Left ventricle myocardium inferior (tissue), 1 donor: ENCODE measurements at regions not wholly inside any gene's neighbourhood (a gene's known extent, or its start where the extent isn't known, plus 50 kb on each side); places are given as distances from the start of the nearest gene placed in this dataset.

Experiments
- DNase-seq: peaks from one replicate; pipeline ENCODE4 v3.0.0-alpha.2; 2020
- H3K27ac ChIP-seq: fragments of 200-600 bp; replicated peaks from 2 replicates; pipeline ENCODE4 v1.8.0; 2021
- H3K27me3 ChIP-seq: fragments of 200-600 bp; 2 replicates; pipeline ENCODE4 v1.8.0; 2021; ENCODE audit warnings: low read depth
- H3K36me3 ChIP-seq: fragments of 200-600 bp; 2 replicates; pipeline ENCODE4 v1.8.0; 2021
- H3K4me1 ChIP-seq: fragments of 200-600 bp; 2 replicates; pipeline ENCODE4 v1.8.0; 2021
- H3K4me3 ChIP-seq: fragments of 200-600 bp; 2 replicates; pipeline ENCODE4 v1.8.0; 2021; ENCODE audit warnings: mild to moderate bottlenecking, moderate library complexity
- H3K9me3 ChIP-seq: fragments of 200-600 bp; replicated peaks from 2 replicates; pipeline ENCODE4 v1.8.0; 2021
- intact Hi-C: fragments of 100-400 bp; cut with micrococcal nuclease; formaldehyde crosslinking; loops from one replicate; pipeline ENCODE4 v1.11.0; 2022
- TF ChIP-seq, protein P1 (sequence below): fragments of 200-600 bp; IDR thresholded peaks from 2 replicates; pipeline ENCODE4 v1.8.0; 2021; ENCODE audit warnings: antibody characterized with exemption, mild to moderate bottlenecking, borderline replicate concordance
- donor health status: DM: no; HTN: yes; CAD: no; lungs with severe emphysema.

DNA sequence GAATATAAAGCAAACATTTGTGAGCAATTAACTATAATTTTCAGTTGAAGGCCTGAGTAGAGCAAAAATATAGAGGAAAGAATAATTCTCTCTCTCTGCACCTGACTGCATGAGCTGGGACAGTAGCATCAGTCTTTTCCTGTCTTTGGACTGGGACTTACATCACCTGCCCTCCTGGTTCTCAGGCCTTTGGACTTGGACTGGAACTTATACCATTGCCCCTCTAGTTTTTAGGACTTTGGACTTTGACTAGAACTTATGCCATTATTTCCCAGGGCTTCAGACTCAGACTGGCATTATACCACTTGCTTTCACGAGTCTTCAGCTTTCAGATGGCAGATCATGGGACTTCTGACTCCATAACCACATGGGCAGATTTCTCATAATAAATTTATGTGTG lies 81.0 kb upstream of the SLC25A13 start:
- peaks cover 12% of the 10 kb centered on the region for H3K4me1 ChIP-seq
- no peaks in the 10 kb centered on the region for H3K9me3 ChIP-seq
- no peak for DNase-seq
- no peak overlapping the region for H3K27ac ChIP-seq
- H3K4me3 ChIP-seq, result no peak overlapping the region
- no peaks in the 10 kb centered on the region for H3K27me3 ChIP-seq
- TF ChIP-seq, protein P1, sequence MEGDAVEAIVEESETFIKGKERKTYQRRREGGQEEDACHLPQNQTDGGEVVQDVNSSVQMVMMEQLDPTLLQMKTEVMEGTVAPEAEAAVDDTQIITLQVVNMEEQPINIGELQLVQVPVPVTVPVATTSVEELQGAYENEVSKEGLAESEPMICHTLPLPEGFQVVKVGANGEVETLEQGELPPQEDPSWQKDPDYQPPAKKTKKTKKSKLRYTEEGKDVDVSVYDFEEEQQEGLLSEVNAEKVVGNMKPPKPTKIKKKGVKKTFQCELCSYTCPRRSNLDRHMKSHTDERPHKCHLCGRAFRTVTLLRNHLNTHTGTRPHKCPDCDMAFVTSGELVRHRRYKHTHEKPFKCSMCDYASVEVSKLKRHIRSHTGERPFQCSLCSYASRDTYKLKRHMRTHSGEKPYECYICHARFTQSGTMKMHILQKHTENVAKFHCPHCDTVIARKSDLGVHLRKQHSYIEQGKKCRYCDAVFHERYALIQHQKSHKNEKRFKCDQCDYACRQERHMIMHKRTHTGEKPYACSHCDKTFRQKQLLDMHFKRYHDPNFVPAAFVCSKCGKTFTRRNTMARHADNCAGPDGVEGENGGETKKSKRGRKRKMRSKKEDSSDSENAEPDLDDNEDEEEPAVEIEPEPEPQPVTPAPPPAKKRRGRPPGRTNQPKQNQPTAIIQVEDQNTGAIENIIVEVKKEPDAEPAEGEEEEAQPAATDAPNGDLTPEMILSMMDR, result no peak
- intact Hi-C loops, result no loop called here
- no peaks in the 10 kb centered on the region for H3K36me3 ChIP-seq

DNA sequence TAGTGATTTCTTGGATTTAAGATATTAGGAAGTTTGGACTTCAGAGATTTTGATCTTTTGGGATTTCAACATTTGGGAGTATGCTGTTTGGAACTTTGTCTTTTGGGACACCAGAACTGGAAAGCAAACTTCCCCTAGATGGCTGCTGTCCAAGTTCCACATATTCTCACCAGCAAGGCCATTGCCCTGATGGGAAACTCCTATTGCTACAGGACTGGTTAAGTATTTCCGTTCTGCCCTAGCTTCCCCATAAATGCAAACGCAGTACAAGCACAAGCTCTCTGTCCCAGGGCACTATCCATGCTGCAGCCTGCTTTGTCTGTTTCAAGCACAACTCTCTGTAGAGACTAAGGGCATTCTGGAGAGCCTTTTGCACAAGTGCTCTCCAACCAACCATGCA lies 79.3 kb upstream of the SLC25A13 start:
- Histone ChIP-seq H3K36me3 (no peaks in the 10 kb centered on the region), H3K4me1 (peaks cover 12% of the 10 kb centered on the region), H3K4me3 (no peak overlapping the region), H3K27me3 (no peaks in the 10 kb centered on the region), H3K9me3 (no peaks in the 10 kb centered on the region), H3K27ac (peak overlapping the region; percentile 44)
- intact Hi-C loops, result no loop called here
- DNase-seq, result no peak
- TF ChIP-seq, protein P1, result no peak

DNA sequence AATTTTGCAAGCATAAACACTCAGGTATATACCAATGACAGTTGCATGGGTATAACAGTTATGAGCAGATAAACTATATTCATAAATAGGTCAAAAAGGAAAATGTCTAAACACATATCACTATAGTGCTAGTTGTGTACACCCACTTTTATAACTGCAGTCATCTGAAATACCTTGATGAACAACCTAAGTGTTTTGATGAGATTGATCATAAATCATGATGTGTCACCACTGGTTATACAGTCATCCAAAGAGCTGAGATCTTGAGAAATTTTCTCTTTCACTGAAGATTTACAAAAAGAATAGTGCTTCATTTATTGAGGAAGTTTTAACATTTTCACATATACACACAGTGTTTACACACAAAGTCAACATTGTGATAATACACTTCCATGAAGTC lies 78.6 kb upstream of the SLC25A13 start:
- Histone ChIP-seq H3K27me3 (no peaks in the 10 kb centered on the region), H3K9me3 (no peaks in the 10 kb centered on the region), H3K4me1 (peaks cover 12% of the 10 kb centered on the region), H3K4me3 (no peak overlapping the region), H3K27ac (no peak overlapping the region), H3K36me3 (no peaks in the 10 kb centered on the region)
- TF ChIP-seq, protein P1, result no peak
- intact Hi-C loops, result no loop called here
- DNase-seq, result no peak

DNA sequence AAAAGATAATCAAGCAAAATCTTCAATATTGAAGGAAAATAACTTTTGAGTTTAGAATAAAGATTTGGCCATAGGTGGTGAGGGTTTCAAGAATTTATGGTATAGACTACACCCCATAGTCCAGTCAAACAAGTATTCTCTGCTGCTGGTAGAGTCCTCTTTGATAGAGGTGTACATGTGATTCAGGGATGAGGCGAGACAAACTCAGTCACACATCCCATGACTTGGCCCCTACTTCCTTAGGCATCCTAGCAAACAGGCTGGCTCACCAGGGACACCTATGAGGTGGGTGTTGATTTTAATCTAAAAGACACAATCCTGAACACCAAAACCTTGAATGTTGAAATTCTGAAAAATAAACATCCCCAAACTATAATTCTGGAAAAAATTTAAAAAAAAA lies 78.1 kb upstream of the SLC25A13 start:
- TF ChIP-seq, protein P1, result no peak
- H3K27ac ChIP-seq, result no peak overlapping the region
- H3K4me3 ChIP-seq, result no peak overlapping the region
- no peak for DNase-seq
- intact Hi-C loops, result no loop called here
- H3K9me3 ChIP-seq, result no peaks in the 10 kb centered on the region
- no peaks in the 10 kb centered on the region for H3K27me3 ChIP-seq
- peaks cover 12% of the 10 kb centered on the region for H3K4me1 ChIP-seq
- H3K36me3 ChIP-seq, result no peaks in the 10 kb centered on the region

DNA sequence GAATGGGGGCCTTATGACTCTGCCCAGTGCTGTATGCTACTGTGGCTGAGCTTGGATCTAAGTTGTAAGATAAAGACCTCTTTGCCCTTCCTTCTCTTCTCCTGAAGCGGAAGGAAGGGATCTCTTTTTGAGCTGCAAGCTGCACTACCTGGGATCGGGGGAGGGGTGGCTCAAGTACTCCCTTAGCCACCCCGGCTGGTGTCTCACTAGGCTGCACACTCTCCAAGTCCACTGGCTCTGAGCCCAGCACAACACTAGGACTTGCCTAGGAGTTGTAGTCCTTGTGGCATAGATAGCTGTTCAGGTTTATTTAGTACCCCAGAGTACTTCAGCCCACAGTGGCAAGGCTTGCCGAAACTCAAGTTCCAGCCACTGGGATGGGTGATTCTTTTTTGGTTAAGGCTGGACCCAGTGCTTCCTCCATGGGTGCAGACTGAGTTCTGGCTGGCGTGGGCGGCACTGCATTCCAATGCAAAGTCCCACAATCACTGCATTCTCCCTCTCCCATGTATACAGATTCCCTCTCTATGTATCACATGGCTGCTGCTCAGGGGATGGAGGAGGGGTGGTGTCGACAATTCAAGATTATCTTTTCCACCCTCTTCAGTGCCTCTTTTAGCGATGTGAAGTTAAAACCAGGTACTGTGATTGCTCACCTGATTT lies 76.2 kb upstream of the SLC25A13 start:
- Histone ChIP-seq H3K36me3 (no peaks in the 10 kb centered on the region), H3K4me3 (no peak overlapping the region), H3K27me3 (no peaks in the 10 kb centered on the region), H3K9me3 (no peaks in the 10 kb centered on the region), H3K27ac (no peak overlapping the region), H3K4me1 (peaks cover 12% of the 10 kb centered on the region)
- no peak for DNase-seq
- TF ChIP-seq, protein P1, result no peak
- intact Hi-C loops, result no loop called here
